ENCODE measurements at regions not wholly inside any gene's neighbourhood (a gene's known extent, or its start where the extent isn't known, plus 50 kb on each side); places are given as distances from the start of the nearest gene placed in this dataset.

DNA sequence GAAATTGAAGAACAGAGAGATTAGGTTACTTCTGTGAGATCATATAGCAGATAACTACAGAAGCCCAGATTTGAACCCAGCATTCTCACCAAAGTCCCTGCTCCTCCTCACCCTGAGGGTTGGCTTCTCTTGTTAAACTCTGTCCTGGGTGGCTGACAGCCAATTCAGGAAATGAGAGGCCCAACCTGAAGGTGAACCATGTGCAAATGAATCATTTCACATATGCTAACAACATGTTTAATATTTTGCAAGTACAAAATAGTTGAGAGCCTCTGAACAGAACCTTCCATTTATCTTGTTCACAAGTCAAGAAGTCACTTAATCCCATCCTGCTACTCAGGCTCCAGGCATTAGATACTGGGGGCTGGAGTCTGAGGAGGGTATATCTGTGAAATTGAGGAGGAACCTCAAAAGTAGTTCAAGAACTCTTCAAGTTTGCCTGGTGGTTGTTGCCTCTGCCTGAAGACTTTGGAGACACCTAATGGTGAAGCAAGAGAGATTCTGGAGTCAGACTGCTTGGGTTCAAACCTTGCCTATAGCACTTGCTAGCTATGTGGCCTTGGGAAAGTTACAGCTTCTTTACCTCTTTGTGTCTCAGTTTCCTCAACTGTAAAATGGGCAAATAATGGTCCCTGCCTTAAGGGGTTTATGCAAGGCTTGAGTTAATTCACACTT, 564.0 kb downstream of the PSAT1 start:
- DNase-seq (ENCODE audit: low read depth) = no peak
- TF ChIP-seq, protein P1, sequence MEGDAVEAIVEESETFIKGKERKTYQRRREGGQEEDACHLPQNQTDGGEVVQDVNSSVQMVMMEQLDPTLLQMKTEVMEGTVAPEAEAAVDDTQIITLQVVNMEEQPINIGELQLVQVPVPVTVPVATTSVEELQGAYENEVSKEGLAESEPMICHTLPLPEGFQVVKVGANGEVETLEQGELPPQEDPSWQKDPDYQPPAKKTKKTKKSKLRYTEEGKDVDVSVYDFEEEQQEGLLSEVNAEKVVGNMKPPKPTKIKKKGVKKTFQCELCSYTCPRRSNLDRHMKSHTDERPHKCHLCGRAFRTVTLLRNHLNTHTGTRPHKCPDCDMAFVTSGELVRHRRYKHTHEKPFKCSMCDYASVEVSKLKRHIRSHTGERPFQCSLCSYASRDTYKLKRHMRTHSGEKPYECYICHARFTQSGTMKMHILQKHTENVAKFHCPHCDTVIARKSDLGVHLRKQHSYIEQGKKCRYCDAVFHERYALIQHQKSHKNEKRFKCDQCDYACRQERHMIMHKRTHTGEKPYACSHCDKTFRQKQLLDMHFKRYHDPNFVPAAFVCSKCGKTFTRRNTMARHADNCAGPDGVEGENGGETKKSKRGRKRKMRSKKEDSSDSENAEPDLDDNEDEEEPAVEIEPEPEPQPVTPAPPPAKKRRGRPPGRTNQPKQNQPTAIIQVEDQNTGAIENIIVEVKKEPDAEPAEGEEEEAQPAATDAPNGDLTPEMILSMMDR (IDR thresholded peaks at IDR 0.05; ENCODE audit: low read depth, low read length, missing control alignments) = no peak

DNA sequence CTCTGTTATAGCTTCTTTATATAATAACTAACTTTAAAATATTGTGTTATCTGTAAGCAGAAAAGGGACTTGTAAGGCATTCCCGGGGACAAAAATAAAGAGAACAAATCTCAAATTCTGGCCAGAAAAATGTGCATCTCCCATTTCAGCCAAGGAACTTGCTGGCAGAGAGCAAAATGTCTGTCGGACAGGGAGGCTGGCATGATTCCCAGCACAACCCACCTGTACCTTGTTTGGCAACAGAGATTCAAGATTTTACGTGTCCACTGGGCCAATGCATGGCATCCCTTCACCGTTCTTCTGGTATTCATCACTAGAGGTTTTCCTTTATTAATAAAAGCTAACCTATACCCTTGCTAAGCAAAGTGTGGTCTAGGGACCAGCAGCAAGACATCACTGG, 566.6 kb downstream of the PSAT1 start:
- DNase-seq (ENCODE audit: low read depth) = no peak
- H3K4me3 ChIP-seq (ENCODE audit: low read depth, low read length) = no peak overlapping the region
- TF ChIP-seq, protein P1 (IDR thresholded peaks at IDR 0.05; ENCODE audit: low read depth, low read length, missing control alignments) = no peak

More for the DNA sequence above, 564.0 kb downstream of the PSAT1 start:
- H3K4me3 ChIP-seq (ENCODE audit: low read depth, low read length) = no peak overlapping the region

DNA sequence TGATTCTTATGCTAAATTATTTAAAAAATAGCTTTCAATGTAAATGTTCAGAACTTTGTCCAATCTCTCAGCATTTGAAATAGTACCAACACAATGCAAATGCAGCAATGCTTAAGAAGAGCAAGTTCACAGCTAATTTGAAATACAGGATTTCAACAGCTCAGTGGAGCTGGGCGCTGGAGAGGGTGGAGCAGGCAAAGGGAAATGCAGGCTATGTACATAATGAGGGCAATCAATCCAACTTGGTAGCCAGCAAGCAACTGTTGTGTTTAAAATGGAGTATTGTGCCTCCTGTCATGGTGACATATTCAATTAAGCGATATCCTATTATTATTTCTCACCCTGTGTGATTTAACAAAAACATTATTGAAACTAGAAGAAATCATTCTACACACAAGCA, 568.8 kb downstream of the PSAT1 start:
- H3K4me3 ChIP-seq (ENCODE audit: low read depth, low read length) = no peak overlapping the region
- no peak for DNase-seq (ENCODE audit: low read depth)
- TF ChIP-seq, protein P1 (IDR thresholded peaks at IDR 0.05; ENCODE audit: low read depth, low read length, missing control alignments) = no peak

DNA sequence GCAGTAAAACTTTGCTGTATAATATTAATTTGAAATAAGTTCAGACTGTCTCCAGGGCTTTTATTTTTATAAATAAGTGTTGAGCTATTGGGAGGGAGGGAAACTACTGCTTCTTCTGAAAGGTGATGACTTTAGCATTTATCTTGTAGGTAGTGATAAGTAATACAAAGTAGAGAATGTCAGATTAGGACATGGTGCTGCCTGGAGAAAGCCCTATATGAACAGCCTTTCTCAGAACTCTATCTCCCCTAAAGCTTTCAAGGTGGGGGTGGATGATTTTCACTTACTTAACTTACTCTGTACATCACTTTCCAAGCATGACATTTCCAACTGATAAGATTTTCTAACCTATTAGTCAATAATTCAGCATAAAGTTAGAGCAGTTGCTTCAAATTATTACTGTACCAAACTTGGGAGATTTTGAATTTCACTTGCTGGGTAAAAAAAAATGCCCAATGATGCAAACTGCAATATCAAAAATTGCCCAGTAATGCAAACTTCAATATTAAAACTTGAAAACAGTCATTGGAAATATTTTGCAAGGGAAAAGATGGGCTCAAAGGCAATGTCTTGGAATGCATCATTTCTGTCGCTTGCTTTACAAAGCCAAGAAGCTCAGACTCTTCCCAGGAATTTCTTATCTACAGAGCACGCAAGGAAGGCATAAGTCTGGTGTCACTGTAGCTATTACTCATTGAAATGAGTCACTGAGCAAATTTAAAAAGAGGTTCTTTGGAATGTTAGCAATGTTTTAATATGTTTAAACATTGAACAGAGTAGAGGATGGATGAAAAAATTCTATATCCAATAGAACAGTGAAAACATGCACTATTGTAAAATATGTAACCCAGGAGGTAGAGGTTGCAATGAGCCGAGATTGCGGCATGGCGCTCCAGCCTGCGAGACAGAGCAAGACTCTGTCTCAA, 569.5 kb downstream of the PSAT1 start:
- no peak overlapping the region for H3K4me3 ChIP-seq (ENCODE audit: low read depth, low read length)
- TF ChIP-seq, protein P1 (IDR thresholded peaks at IDR 0.05; ENCODE audit: low read depth, low read length, missing control alignments) = no peak
- DNase-seq (ENCODE audit: low read depth) = no peak

DNA sequence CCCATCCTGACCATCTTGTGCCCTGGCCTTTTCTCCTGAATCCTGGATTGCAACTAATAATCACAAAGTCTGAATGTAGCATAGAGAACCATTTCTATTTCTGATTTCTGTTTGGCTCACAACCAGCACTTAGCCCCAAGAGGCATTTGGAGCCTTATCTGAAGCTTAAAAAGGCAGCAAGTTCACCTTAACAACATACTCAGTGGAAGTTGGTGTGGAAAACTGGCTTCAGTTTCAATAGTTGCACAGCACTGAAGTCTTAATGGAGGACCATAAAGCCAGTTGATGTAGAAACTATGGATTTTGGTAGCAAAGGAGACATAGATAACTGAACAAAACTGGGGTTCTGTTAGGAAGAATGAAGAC, 574.1 kb downstream of the PSAT1 start:
- H3K4me3 ChIP-seq (ENCODE audit: low read depth, low read length) = no peak overlapping the region
- TF ChIP-seq, protein P1 (IDR thresholded peaks at IDR 0.05; ENCODE audit: low read depth, low read length, missing control alignments) = no peak
- no peak for DNase-seq (ENCODE audit: low read depth)

DNA sequence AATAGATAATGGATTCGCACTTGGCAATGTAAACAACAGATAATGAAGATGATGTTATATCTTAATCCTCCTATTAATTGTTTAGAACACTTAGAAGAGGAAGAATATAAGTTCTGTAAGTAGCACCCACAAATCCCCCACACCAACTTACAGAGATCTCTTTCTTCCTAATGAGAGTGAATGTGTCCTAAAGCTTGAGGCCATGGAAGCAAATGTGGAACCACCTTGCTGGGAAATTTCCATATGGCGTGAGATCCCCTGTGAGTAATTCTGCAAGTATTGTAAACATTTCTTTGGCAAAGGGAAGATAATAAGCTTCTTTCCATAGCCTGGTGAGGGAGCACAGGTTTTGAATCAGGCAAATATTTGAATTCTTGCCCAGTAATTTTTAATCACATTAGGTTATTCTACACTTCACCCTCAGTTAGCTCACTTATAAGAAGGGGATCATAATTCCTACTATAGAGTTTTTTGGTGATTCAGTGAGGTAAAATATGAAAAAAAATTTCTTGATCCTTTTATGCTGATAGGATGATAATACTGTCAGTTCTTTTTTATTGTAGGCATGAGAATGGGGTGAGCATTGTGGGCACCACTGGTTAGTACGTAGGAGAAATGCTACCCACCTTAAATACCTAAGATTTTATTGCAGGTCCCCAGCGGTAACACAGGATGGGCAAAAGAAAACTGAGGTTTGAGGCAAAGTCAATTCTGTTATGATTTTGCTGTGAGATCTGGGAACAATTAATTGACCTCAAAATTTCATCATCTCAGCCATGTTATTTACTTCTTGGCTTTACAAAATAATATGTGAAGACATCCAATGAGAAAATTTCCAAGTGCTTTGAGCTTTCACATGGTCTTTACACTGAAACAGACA, 574.8 kb downstream of the PSAT1 start:
- no peak for DNase-seq (ENCODE audit: low read depth)
- TF ChIP-seq, protein P1 (IDR thresholded peaks at IDR 0.05; ENCODE audit: low read depth, low read length, missing control alignments) = no peak
- no peak overlapping the region for H3K4me3 ChIP-seq (ENCODE audit: low read depth, low read length)
